WERI-Rb-1 (cell line): ENCODE measurements at regions not wholly inside any gene's neighbourhood (a gene's known extent, or its start where the extent isn't known, plus 50 kb on each side); places are given as distances from the start of the nearest gene placed in this dataset.

Source experiments
- DNase-seq: peaks from one replicate; pipeline ENCODE4 v3.0.0-alpha.2; 2020
- H3K27ac ChIP-seq: fragments of 250-450 bp; sonication (Bioruptor Pico); 2 replicates; pipeline ENCODE4 v1.5.1; 2020; ENCODE audit warnings: mild to moderate bottlenecking, moderate library complexity
- H3K27me3 ChIP-seq: fragments of 250-450 bp; sonication (Bioruptor Pico); 2 replicates; pipeline ENCODE4 v1.5.1; 2021; ENCODE audit warnings: mild to moderate bottlenecking, low read depth, moderate library complexity; ENCODE audit not compliant: insufficient read depth, severe bottlenecking
- H3K36me3 ChIP-seq: fragments of 250-450 bp; sonication (Bioruptor Pico); 2 replicates; pipeline ENCODE4 v1.5.1; 2020; ENCODE audit warnings: mild to moderate bottlenecking, moderate library complexity
- H3K4me3 ChIP-seq: 2 replicates; pipeline ENCODE4 v1.5.1; 2011; ENCODE audit warnings: low read depth, mild to moderate bottlenecking, control low read depth, low read length
- H3K9me3 ChIP-seq: fragments of 250-450 bp; sonication (Bioruptor Pico); 2 replicates; pipeline ENCODE4 v1.5.1; 2021; ENCODE audit warnings: mild to moderate bottlenecking, moderate library complexity; ENCODE audit not compliant: severe bottlenecking
- TF ChIP-seq, protein P1 (sequence below): IDR thresholded peaks from 2 replicates; pipeline ENCODE4 v1.5.1; 2011; ENCODE audit warnings: low read depth, mild to moderate bottlenecking, control low read depth, inconsistent platforms, low read length

DNA sequence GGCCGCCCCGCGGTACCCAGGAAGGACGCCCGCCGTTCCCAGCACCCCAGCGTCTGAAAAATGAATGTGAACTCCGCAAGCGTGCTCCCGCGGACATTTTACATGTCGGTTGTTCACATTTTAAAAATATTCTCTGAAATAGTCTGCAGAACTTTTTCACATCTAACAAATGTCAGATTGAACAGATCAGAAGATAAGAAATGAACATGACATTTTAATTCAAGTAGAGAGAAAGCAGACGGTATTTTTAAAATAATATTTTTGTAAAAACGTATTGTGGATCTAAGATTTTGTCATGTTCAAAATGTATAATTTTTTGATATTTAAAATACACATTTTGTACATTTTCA, 101.8 kb upstream of the DIO3 start:
- H3K27ac ChIP-seq: no peak overlapping the region
- H3K4me3 ChIP-seq: no peak overlapping the region
- no peak for DNase-seq
- no peaks in the 10 kb centered on the region for H3K9me3 ChIP-seq
- no peaks in the 10 kb centered on the region for H3K36me3 ChIP-seq
- TF ChIP-seq, protein P1, sequence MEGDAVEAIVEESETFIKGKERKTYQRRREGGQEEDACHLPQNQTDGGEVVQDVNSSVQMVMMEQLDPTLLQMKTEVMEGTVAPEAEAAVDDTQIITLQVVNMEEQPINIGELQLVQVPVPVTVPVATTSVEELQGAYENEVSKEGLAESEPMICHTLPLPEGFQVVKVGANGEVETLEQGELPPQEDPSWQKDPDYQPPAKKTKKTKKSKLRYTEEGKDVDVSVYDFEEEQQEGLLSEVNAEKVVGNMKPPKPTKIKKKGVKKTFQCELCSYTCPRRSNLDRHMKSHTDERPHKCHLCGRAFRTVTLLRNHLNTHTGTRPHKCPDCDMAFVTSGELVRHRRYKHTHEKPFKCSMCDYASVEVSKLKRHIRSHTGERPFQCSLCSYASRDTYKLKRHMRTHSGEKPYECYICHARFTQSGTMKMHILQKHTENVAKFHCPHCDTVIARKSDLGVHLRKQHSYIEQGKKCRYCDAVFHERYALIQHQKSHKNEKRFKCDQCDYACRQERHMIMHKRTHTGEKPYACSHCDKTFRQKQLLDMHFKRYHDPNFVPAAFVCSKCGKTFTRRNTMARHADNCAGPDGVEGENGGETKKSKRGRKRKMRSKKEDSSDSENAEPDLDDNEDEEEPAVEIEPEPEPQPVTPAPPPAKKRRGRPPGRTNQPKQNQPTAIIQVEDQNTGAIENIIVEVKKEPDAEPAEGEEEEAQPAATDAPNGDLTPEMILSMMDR: no peak
- no peaks in the 10 kb centered on the region for H3K27me3 ChIP-seq

DNA sequence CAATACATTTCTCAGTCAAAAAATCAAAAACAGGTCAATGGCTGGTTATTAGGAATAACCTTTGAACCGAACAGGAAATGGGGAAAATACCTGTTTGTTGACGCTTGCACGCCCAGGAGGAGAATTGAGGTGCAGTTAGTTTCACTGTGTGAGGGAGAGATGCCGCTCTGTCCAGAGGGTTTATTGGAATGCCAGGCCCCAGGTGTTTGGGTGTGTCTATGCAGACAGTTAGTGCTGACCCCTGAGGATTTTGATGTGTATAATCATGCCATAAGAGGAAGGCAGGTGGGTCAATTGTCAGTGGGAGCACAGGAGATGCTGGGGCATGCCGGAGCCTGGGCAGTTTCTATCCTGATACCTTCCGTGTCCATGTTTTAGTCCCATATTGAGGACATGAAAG, 100.8 kb upstream of the DIO3 start:
- TF ChIP-seq, protein P1: no peak
- H3K36me3 ChIP-seq: no peaks in the 10 kb centered on the region
- no peaks in the 10 kb centered on the region for H3K27me3 ChIP-seq
- no peak overlapping the region for H3K27ac ChIP-seq
- H3K4me3 ChIP-seq: no peak overlapping the region
- no peak for DNase-seq
- H3K9me3 ChIP-seq: no peaks in the 10 kb centered on the region

DNA sequence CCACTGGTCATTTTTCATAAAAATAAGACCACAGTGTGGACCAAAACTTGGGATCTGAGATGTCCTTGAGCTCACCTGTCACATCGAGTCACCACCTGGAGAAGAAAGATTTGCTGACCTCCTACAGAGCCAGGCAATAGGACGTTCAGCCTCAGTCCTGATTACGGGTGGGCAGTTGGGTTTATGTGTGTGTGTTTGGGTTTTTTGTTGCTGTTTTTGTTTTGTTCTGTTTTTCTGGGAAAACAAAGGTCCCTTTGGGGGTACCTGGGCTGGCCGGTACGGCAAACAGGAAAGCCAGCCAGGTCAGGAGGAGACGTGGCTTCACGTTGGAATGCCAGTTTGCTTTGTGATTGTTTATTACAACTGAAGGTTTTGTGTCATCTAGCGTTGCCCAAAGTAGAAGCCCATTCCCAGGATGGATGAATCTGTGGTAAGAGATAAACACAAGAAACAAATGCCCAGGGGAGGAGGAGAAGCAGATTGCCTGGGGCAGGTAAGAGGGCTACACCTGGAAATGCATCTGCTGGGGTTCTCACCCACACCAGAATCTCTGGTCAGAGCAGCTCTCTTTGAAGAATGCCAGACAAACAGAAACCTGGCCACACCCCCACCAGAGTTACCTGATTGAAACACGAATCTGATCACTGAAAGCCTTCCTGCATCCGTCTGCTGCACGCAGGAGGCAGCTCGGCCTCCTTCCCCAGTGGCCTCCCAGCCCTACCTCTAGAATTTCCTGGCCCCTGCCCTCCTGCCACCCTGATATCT, 100.1 kb upstream of the DIO3 start:
- DNase-seq: no peak
- Histone ChIP-seq H3K36me3 (no peaks in the 10 kb centered on the region), H3K4me3 (no peak overlapping the region), H3K27me3 (no peaks in the 10 kb centered on the region), H3K9me3 (no peaks in the 10 kb centered on the region), H3K27ac (no peak overlapping the region)
- TF ChIP-seq, protein P1: no peak

DNA sequence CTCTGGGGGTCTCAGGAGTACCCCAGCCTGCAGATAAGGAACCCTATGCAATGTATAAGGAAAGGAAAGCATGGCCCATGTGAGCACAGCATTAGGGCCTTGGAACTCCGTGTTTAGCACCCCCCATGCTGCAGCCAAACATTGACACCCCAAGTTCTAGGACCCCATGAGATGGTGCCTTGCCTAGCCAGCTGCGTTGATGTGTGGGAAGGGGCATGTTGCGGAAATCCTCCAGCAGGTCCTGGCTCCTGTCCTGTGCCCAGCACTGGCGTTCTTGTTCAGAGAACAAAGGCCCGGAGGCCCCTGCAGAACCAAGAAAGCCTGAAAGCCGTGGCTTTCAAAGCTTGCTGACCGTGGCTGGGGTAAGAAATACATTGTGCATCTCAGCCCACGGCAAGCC, 99.4 kb upstream of the DIO3 start:
- Histone ChIP-seq H3K27ac (no peak overlapping the region), H3K36me3 (no peaks in the 10 kb centered on the region), H3K27me3 (no peaks in the 10 kb centered on the region), H3K9me3 (no peaks in the 10 kb centered on the region), H3K4me3 (no peak overlapping the region)
- TF ChIP-seq, protein P1: no peak
- no peak for DNase-seq

DNA sequence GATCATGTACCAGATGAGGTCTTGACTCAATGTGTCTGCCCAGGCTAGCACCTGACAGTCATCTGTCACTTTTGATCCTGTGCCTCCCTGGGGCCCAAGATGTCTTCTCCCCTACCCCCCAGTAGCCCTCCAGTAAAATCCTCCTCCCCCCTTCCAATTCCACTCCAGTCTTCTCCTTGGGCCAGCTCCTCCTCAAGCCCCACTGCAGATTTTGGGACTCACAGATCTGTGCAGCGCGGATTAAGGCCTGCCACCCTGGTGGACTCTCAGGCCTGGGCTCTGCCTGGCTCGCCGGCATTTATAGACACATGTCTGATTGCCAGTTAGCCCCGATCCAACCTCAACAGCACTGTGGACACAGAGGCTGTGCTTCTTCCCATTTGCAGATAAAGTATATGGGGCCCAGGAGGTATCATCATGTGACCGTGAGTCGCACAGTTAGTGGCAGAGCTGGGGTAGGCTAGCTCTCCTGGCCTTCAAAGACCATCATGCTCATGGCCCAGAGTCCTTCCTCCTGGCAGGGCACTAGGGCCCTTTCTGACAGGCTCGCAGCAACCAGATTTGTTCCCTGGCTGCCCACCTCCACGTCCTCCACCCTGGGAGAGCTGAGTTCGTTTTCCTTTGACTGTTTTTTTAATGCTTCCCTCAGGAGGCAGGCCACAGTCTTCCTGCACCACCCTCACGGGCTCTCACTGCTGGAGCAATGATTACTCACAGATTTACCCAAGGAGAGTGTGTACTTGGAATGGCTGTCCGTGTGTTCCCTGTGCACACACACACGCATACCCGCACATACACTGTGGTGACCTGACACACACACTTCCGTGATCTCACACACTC, 98.3 kb upstream of the DIO3 start:
- DNase-seq: no peak
- no peaks in the 10 kb centered on the region for H3K27me3 ChIP-seq
- H3K27ac ChIP-seq: no peak overlapping the region
- H3K4me3 ChIP-seq: no peak overlapping the region
- TF ChIP-seq, protein P1: no peak
- no peaks in the 10 kb centered on the region for H3K36me3 ChIP-seq
- no peaks in the 10 kb centered on the region for H3K9me3 ChIP-seq
